H1 (cell line): ENCODE measurements at regions not wholly inside any gene's neighbourhood (a gene's known extent, or its start where the extent isn't known, plus 50 kb on each side); places are given as distances from the start of the nearest gene placed in this dataset.
A peak's percentile ranks its signal among the peaks of the same experiment; 100 is the strongest.

ENCODE experiments used
- CTCF ChIA-PET: fragments of 300-600 bp; sonication (Branson Sonifier 250); formaldehyde crosslinking; loops from one replicate; lab custom pipeline; 2021; ENCODE audit not compliant: partially characterized antibody; lab: Charles Lee
- POLR2A ChIA-PET: fragments of 300-600 bp; sonication (Branson Sonifier 250); formaldehyde crosslinking; loops from one replicate; lab custom pipeline; 2021; ENCODE audit warnings: inconsistent platforms; ENCODE audit not compliant: partially characterized antibody; lab: Charles Lee
- DNase-seq, 2 experiments: peaks; one replicate each; pipeline versions ENCODE4 v3.0.0 to v3.0.0-alpha.2; 2010 to 2022; ENCODE audit warnings: low spot score in 2 of 2, low read depth in 1 of 2, mixed read lengths in 1 of 2
- FAIRE-seq: peaks from 2 replicates; lab custom pipeline; 2011; peaks lifted over from hg19 to GRCh38; lab: Jason Lieb, UNC
- H2AFZ ChIP-seq: 2 replicates; pipeline ENCODE4 v1.8.1; 2012; ENCODE audit warnings: low read length, inconsistent platforms
- H2AK5ac ChIP-seq: 2 replicates; pipeline ENCODE4 v1.6.1; 2013; ENCODE audit warnings: low read depth, low read length
- H2BK120ac ChIP-seq: replicated peaks from 2 replicates; pipeline ENCODE3; 2013; ENCODE audit warnings: low read depth, low read length, inconsistent platforms
- H2BK12ac ChIP-seq: 2 replicates; pipeline ENCODE4 v1.6.1; 2013; ENCODE audit warnings: low read depth, low read length
- H2BK15ac ChIP-seq: 2 replicates; pipeline ENCODE4 v1.6.1; 2013; ENCODE audit warnings: low read length
- H2BK20ac ChIP-seq: 2 replicates; pipeline ENCODE4 v1.6.1; 2013; ENCODE audit warnings: low read length
- H2BK5ac ChIP-seq: 2 replicates; pipeline ENCODE4 v1.6.1; 2013; ENCODE audit warnings: low read depth, low read length
- H3K14ac ChIP-seq: 2 replicates; pipeline ENCODE4 v1.6.1; 2013; ENCODE audit warnings: inconsistent platforms; ENCODE audit not compliant: insufficient read length
- H3K18ac ChIP-seq: 2 replicates; pipeline ENCODE4 v1.6.1; 2013; ENCODE audit warnings: low read length; ENCODE audit errors: extremely low read depth
- H3K23ac ChIP-seq: 2 replicates; pipeline ENCODE4 v1.6.1; 2013; ENCODE audit warnings: inconsistent platforms; ENCODE audit not compliant: insufficient read length
- H3K23me2 ChIP-seq: 2 replicates; pipeline ENCODE4 v1.6.1; 2013; ENCODE audit warnings: low read depth, low read length
- H3K27ac ChIP-seq: 2 replicates; pipeline ENCODE4 v1.6.1; 2011; ENCODE audit warnings: low read depth, low read length, inconsistent platforms
- H3K27me3 ChIP-seq, 4 experiments: replicated peaks in 1 of 4; 1 replicate in 1 of 4; 2 replicates in 3 of 4; pipeline versions ENCODE4 v1.6.1 to v1.8.1; 2011 to 2013; ENCODE audit warnings: low read length in 3 of 4, mild to moderate bottlenecking in 3 of 4, inconsistent platforms in 2 of 4, mixed read lengths in 2 of 4, moderate library complexity in 1 of 4; ENCODE audit not compliant: control insufficient read depth in 3 of 4, insufficient read depth in 3 of 4; ENCODE audit errors: extremely low read depth in 1 of 4
- H3K36me3 ChIP-seq, 4 experiments: 2 replicates each; pipeline versions ENCODE4 v1.6.1 to v1.8.1; 2011 to 2013; ENCODE audit warnings: mild to moderate bottlenecking in 4 of 4, low read length in 3 of 4, moderate library complexity in 2 of 4, control low read depth in 1 of 4, inconsistent platforms in 1 of 4; ENCODE audit not compliant: insufficient read depth in 4 of 4, control insufficient read depth in 2 of 4
- H3K4ac ChIP-seq: replicated peaks from 2 replicates; pipeline ENCODE3; 2013; ENCODE audit warnings: low read length, low read depth, mixed read lengths, inconsistent platforms; ENCODE audit not compliant: insufficient read length
- H3K4me1 ChIP-seq, 4 experiments: replicated peaks in 1 of 4; 1 replicate in 1 of 4; 2 replicates in 3 of 4; pipeline versions ENCODE4 v1.6.1 to v1.8.1; 2011 to 2013; ENCODE audit warnings: low read length in 3 of 4, inconsistent platforms in 2 of 4, mixed read lengths in 1 of 4; ENCODE audit not compliant: insufficient read depth in 4 of 4, control insufficient read depth in 3 of 4
- H3K4me2 ChIP-seq, 2 experiments: 2 replicates each; pipeline versions ENCODE4 v1.6.1 to v1.8.1; 2011 to 2013; ENCODE audit warnings: low read depth in 2 of 2, low read length in 2 of 2, control low read depth in 1 of 2, inconsistent platforms in 1 of 2, mild to moderate bottlenecking in 1 of 2; ENCODE audit not compliant: insufficient read depth in 1 of 2
- H3K4me3 ChIP-seq, 4 experiments: fragments of 200-600, 300-600 bp in 1 of 4; sonication (generic), shearing (Covaris generic), sonication (Bioruptor Twin) in 1 of 4; 2 replicates each; pipeline versions ENCODE4 v1.5.1 to v1.8.1; 2011 to 2016; ENCODE audit warnings: low read length in 4 of 4, low read depth in 3 of 4, control low read depth in 2 of 4, inconsistent platforms in 2 of 4, mild to moderate bottlenecking in 2 of 4, mixed read lengths in 1 of 4, moderate library complexity in 1 of 4; ENCODE audit not compliant: insufficient read depth in 2 of 4; ENCODE audit errors: extremely low read depth in 1 of 4
- H3K56ac ChIP-seq: replicated peaks from 2 replicates; pipeline ENCODE3; 2013; ENCODE audit warnings: low read depth, mild to moderate bottlenecking, mixed read lengths, low read length, inconsistent platforms; ENCODE audit not compliant: insufficient read length
- H3K79me1 ChIP-seq: 2 replicates; pipeline ENCODE4 v1.6.1; 2013; ENCODE audit warnings: low read depth, low read length, control low read depth
- H3K79me2 ChIP-seq, 2 experiments: 2 replicates each; pipeline versions ENCODE4 v1.6.1 to v1.8.1; 2012 to 2013; ENCODE audit warnings: low read length in 2 of 2, mild to moderate bottlenecking in 2 of 2, inconsistent platforms in 1 of 2; ENCODE audit not compliant: insufficient read depth in 2 of 2, control insufficient read depth in 1 of 2
- H3K9ac ChIP-seq, 4 experiments: replicated peaks in 1 of 4; 1 replicate in 1 of 4; 2 replicates in 3 of 4; pipeline versions ENCODE4 v1.6.1 to v1.8.1; 2011 to 2013; ENCODE audit warnings: low read depth in 3 of 4, low read length in 3 of 4, control low read depth in 2 of 4, mild to moderate bottlenecking in 2 of 4, moderate library complexity in 2 of 4, inconsistent platforms in 1 of 4; ENCODE audit errors: extremely low read depth in 1 of 4
- H3K9me3 ChIP-seq, 2 experiments: 2 replicates each; pipeline versions ENCODE4 v1.6.1 to v1.8.1; 2012 to 2013; ENCODE audit warnings: mild to moderate bottlenecking in 2 of 2, moderate library complexity in 2 of 2, control low read depth in 1 of 2, inconsistent platforms in 1 of 2, low read depth in 1 of 2, low read length in 1 of 2, mixed read lengths in 1 of 2; ENCODE audit not compliant: insufficient read depth in 2 of 2
- H4K20me1 ChIP-seq, 2 experiments: replicated peaks in 1 of 2; 2 replicates each; pipeline versions ENCODE3 to v1.8.1; 2011 to 2013; ENCODE audit warnings: inconsistent platforms in 2 of 2, low read length in 2 of 2, mild to moderate bottlenecking in 1 of 2; ENCODE audit not compliant: insufficient read depth in 2 of 2, control insufficient read depth in 1 of 2
- H4K5ac ChIP-seq: 2 replicates; pipeline ENCODE4 v1.6.1; 2013; ENCODE audit warnings: low read length, low read depth, mixed read lengths, inconsistent platforms; ENCODE audit not compliant: insufficient read length
- H4K8ac ChIP-seq: 2 replicates; pipeline ENCODE4 v1.8.0; 2013; ENCODE audit warnings: mild to moderate bottlenecking, moderate library complexity, low read length, inconsistent platforms; ENCODE audit not compliant: insufficient read depth; ENCODE audit errors: extremely low read depth
- H4K91ac ChIP-seq: replicated peaks from 2 replicates; pipeline ENCODE3; 2013; ENCODE audit warnings: low read length, mixed read lengths, inconsistent platforms; ENCODE audit not compliant: insufficient read length
- ATF3 ChIP-seq: IDR thresholded peaks from 2 replicates; pipeline ENCODE4 v1.6.1; 2011; ENCODE audit warnings: low read depth, mild to moderate bottlenecking, low read length; ENCODE audit not compliant: insufficient read depth
- BRCA1 ChIP-seq: IDR thresholded peaks from 2 replicates; pipeline ENCODE4 v1.6.1; 2012; ENCODE audit warnings: low read depth, low read length, improper control_type of control experiment
- CTBP2 ChIP-seq: IDR thresholded peaks from 2 replicates; pipeline ENCODE4 v1.7.0; 2011; ENCODE audit warnings: borderline replicate concordance, mild to moderate bottlenecking, moderate library complexity, mixed read lengths, low read length; ENCODE audit not compliant: insufficient read depth, insufficient read length
- FOSL1 ChIP-seq: IDR thresholded peaks from 2 replicates; pipeline ENCODE4 v1.6.1; 2011; ENCODE audit warnings: mild to moderate bottlenecking, low read depth, low read length, moderate library complexity; ENCODE audit not compliant: insufficient read depth
- HDAC6 ChIP-seq: IDR thresholded peaks from one replicate; pipeline ENCODE4 v1.7.1; 2012; ENCODE audit warnings: low read depth, mild to moderate bottlenecking, inconsistent platforms, low read length, moderate library complexity
- NANOG ChIP-seq: IDR thresholded peaks from 2 replicates; pipeline ENCODE4 v1.6.1; 2011; ENCODE audit warnings: low read length, low read depth, mild to moderate bottlenecking, inconsistent platforms; ENCODE audit not compliant: insufficient read depth, poor library complexity, severe bottlenecking
- SP2 ChIP-seq: IDR thresholded peaks from 2 replicates; pipeline ENCODE4 v1.6.1; 2012; ENCODE audit warnings: mild to moderate bottlenecking, low read length, inconsistent platforms
- SRF ChIP-seq: IDR thresholded peaks from 2 replicates; pipeline ENCODE4 v1.6.1; 2011; ENCODE audit warnings: mild to moderate bottlenecking, low read depth, low read length, moderate library complexity
- TAF1 ChIP-seq: IDR thresholded peaks from 2 replicates; pipeline ENCODE4 v1.6.1; 2011; ENCODE audit warnings: mild to moderate bottlenecking, low read depth, low read length
- YY1 ChIP-seq: IDR thresholded peaks from 2 replicates; pipeline ENCODE4 v1.6.1; 2011; ENCODE audit warnings: low read depth, mild to moderate bottlenecking, low read length
- WGBS, 2 experiments: shearing (Covaris generic) in 1 of 2; methylation state at CpG; one replicate each; pipeline versions ENCODE4 v1.1.6 to v1.1.7; 2013 to 2015; ENCODE audit warnings: low lambda C conversion rate in 2 of 2, mixed read lengths in 2 of 2, inconsistent platforms in 1 of 2, low coverage in 1 of 2, missing lambda C conversion rate in 1 of 2; ENCODE audit not compliant: insufficient replicate concordance in 2 of 2, insufficient coverage in 1 of 2, insufficient read length in 1 of 2; ENCODE audit errors: extremely low coverage in 1 of 2, missing lambda C conversion rate in 1 of 2; 5-methylcytosine and 5-hydroxymethylcytosine counted together
- TF ChIP-seq, protein P1 (sequence below), 3 experiments: IDR thresholded peaks; 1 replicate in 2 of 3; 2 replicates in 1 of 3; pipeline versions ENCODE4 v1.5.1 to v1.6.1; 2011; ENCODE audit warnings: low read length in 3 of 3, mild to moderate bottlenecking in 3 of 3, inconsistent platforms in 2 of 3, low read depth in 1 of 3, moderate library complexity in 1 of 3; ENCODE audit not compliant: insufficient read depth in 1 of 3; ENCODE audit errors: control extremely low read depth in 1 of 3

DNA sequence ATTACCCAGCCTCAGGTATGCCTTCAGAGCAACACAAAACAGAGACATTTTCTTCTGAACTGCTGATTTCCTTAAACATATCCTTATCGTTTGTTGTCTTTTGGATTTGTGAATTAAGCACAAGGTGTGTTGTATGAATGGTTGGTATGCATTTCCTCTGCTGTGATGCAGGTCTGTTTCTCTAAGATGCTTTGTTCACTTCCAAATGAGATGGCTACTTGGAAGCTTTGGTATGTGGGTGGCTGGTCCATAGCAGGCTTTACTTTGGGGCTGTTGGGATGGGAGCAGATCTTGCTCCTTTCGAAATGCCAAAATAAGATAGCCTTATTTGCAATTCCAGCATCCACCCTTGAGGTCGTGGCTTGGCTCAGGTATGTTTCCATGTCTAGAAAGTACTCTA, 257.2 kb downstream of the INSIG2 start:
- no peak overlapping the region for H3K23ac ChIP-seq
- H3K79me1 ChIP-seq: no peaks in the 10 kb centered on the region
- no peak overlapping the region; a peak in 1 of 4 replicates for H3K4me2 ChIP-seq
- H3K4me1 ChIP-seq: peaks cover 0 to 5% (median 0%) of the 10 kb centered on the region in 4 experiments; a peak in 1 of 7 replicates
- H2AK5ac ChIP-seq: no peak overlapping the region; the same call in 1 of the 2 replicates
- no peaks in the 10 kb centered on the region for H3K79me2 ChIP-seq
- H2BK15ac ChIP-seq: no peak overlapping the region
- H3K4me3 ChIP-seq: no peak overlapping the region
- 0 out of 2 replicates have a peak overlapping the region, but pooled peaks have one; percentile 21 for H2BK20ac ChIP-seq
- H2BK12ac ChIP-seq: no peak overlapping the region
- DNase-seq (no peak), FAIRE-seq (no peak)
- no peaks in the 10 kb centered on the region for H3K23me2 ChIP-seq
- 0 out of 2 replicates have a peak overlapping the region, but pooled peaks have one; percentile 35 for H2BK5ac ChIP-seq
- H4K91ac ChIP-seq: no peak overlapping the region
- peaks cover 0 to 1% (median 0%) of the 10 kb centered on the region in 4 experiments; a peak in 1 of 7 replicates for H3K27me3 ChIP-seq
- CTCF ChIA-PET: interaction anchor here (1.4 kb wide), 2 partner anchors 30 to 33 kb away, joined by 3 to 4 read pairs; no protein-coding TSS in a partner anchor
- H3K18ac ChIP-seq: no peak overlapping the region
- H4K20me1 ChIP-seq: no peaks in the 10 kb centered on the region
- no peak overlapping the region for H2AFZ ChIP-seq
- H3K56ac ChIP-seq: no peak overlapping the region
- H4K5ac ChIP-seq: no peak overlapping the region
- no peak overlapping the region for H2BK120ac ChIP-seq
- H4K8ac ChIP-seq: no peak overlapping the region
- H3K14ac ChIP-seq: no peak overlapping the region
- H3K9ac ChIP-seq: no peak overlapping the region
- no peak overlapping the region for H3K4ac ChIP-seq
- 75% methylated on average over 3 of the region's 3 CpGs; no CpG with 5 or more reads in 1 of the 2 experiments for WGBS, 2 experiments
- H3K27ac ChIP-seq: no peak overlapping the region
- POLR2A ChIA-PET: no interaction called here
- no peaks in the 10 kb centered on the region for H3K9me3 ChIP-seq
- H3K36me3 ChIP-seq: no peaks in the 10 kb centered on the region
- TF ChIP-seq ATF3 (no peak), YY1 (no peak), SRF (no peak), FOSL1 (no peak), CTBP2 (no peak), TAF1 (no peak), BRCA1 (no peak), SP2 (no peak), HDAC6 (no peak), NANOG (no peak)
- TF ChIP-seq, protein P1, sequence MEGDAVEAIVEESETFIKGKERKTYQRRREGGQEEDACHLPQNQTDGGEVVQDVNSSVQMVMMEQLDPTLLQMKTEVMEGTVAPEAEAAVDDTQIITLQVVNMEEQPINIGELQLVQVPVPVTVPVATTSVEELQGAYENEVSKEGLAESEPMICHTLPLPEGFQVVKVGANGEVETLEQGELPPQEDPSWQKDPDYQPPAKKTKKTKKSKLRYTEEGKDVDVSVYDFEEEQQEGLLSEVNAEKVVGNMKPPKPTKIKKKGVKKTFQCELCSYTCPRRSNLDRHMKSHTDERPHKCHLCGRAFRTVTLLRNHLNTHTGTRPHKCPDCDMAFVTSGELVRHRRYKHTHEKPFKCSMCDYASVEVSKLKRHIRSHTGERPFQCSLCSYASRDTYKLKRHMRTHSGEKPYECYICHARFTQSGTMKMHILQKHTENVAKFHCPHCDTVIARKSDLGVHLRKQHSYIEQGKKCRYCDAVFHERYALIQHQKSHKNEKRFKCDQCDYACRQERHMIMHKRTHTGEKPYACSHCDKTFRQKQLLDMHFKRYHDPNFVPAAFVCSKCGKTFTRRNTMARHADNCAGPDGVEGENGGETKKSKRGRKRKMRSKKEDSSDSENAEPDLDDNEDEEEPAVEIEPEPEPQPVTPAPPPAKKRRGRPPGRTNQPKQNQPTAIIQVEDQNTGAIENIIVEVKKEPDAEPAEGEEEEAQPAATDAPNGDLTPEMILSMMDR (IDR thresholded peaks at IDR 0.05; ENCODE audit: control extremely low read depth in 1 of 3, insufficient read depth in 1 of 3, low read depth in 1 of 3, low read length in 3 of 3): no peak
